ENCODE measurements at regions not wholly inside any gene's neighbourhood (a gene's known extent, or its start where the extent isn't known, plus 50 kb on each side); places are given as distances from the start of the nearest gene placed in this dataset.

DNA sequence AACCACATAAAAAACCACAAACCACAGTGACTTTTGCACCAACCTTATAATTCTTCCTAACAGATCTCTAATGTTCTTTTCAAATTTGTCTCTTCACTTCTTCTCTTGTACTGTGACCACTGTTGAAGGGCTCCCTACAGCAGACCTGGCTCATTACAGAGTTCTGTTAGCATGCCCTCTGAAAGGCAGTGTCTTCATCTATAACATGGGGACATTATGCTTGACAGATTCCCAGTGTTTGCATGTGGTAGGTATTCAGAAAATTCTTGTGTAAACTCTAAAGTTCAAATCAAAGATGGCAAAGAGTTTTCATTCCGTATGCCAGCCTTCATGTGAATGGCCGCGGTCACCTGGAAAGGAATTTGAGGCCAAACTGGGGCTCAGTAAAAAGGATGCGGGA lies 182.6 kb downstream of the DHX35 start:
- TF ChIP-seq, protein P1, sequence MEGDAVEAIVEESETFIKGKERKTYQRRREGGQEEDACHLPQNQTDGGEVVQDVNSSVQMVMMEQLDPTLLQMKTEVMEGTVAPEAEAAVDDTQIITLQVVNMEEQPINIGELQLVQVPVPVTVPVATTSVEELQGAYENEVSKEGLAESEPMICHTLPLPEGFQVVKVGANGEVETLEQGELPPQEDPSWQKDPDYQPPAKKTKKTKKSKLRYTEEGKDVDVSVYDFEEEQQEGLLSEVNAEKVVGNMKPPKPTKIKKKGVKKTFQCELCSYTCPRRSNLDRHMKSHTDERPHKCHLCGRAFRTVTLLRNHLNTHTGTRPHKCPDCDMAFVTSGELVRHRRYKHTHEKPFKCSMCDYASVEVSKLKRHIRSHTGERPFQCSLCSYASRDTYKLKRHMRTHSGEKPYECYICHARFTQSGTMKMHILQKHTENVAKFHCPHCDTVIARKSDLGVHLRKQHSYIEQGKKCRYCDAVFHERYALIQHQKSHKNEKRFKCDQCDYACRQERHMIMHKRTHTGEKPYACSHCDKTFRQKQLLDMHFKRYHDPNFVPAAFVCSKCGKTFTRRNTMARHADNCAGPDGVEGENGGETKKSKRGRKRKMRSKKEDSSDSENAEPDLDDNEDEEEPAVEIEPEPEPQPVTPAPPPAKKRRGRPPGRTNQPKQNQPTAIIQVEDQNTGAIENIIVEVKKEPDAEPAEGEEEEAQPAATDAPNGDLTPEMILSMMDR (conservative IDR thresholded peaks at IDR 0.05; ENCODE audit: low read depth, low read length) = no peak
- TF ChIP-seq EZH2 (IDR thresholded peaks at IDR 0.05; ENCODE audit: low read length, unreplicated experiment) = no peak
